ENCODE measurements at regions not wholly inside any gene's neighbourhood (a gene's known extent, or its start where the extent isn't known, plus 50 kb on each side); places are given as distances from the start of the nearest gene placed in this dataset.
A peak's percentile ranks its signal among the peaks of the same experiment; 100 is the strongest.
"Not testable (repeated sequence)": the region's sequence is repeated elsewhere in the genome, so short reads cannot be mapped to it uniquely, and the experiment has no call there.

DNA sequence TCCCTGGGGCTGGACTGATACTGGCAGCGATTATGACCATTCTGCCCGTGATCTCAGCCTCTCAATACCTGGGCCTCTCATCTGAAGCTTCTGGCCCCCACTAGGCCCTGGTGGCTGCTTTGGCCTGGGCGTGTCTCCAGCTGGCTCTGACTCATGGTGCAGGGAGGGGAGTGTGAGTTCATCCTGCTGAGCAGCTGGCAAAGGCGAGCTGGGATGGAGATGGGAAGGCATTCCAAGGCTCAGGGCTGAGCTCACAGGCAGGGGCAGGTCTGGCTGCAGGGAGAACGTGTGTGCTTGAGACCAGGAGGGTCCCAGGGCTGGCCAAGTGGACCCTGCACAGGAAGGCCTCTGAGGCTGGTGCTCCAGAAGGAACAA is 221.8 kb downstream of the TMEM121 start:
- H3K9me3 ChIP-seq (ENCODE audit: control extremely low read depth in 1 of 3, control insufficient read depth in 2 of 3, insufficient read depth in 1 of 3, low read length in 2 of 3) = no peaks in the 10 kb centered on the region
- DNase-seq = no peak
- H3K79me2 ChIP-seq (ENCODE audit: control insufficient read depth, insufficient read depth, low read length) = peaks cover 18% of the 10 kb centered on the region
- H3K4me1 ChIP-seq (ENCODE audit: control insufficient read depth in 2 of 2, insufficient read depth in 2 of 2, low read length in 2 of 2) = peaks cover 34 to 41% of the 10 kb centered on the region in 2 donors
- CTCF ChIA-PET = no interaction called here
- TF ChIP-seq EZH2 (IDR thresholded peaks at IDR 0.05; ENCODE audit: borderline replicate concordance, insufficient read depth, low read depth, low read length, poor library complexity, severe bottlenecking) = no peak
- TF ChIP-seq, protein P1, sequence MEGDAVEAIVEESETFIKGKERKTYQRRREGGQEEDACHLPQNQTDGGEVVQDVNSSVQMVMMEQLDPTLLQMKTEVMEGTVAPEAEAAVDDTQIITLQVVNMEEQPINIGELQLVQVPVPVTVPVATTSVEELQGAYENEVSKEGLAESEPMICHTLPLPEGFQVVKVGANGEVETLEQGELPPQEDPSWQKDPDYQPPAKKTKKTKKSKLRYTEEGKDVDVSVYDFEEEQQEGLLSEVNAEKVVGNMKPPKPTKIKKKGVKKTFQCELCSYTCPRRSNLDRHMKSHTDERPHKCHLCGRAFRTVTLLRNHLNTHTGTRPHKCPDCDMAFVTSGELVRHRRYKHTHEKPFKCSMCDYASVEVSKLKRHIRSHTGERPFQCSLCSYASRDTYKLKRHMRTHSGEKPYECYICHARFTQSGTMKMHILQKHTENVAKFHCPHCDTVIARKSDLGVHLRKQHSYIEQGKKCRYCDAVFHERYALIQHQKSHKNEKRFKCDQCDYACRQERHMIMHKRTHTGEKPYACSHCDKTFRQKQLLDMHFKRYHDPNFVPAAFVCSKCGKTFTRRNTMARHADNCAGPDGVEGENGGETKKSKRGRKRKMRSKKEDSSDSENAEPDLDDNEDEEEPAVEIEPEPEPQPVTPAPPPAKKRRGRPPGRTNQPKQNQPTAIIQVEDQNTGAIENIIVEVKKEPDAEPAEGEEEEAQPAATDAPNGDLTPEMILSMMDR (IDR thresholded peaks at IDR 0.05) = no peak
- Mint-ChIP-seq H3K27ac (peak overlapping the region; percentile 97), H3K4me3 (peak overlapping the region; percentile 95), H3K9me3 (ENCODE audit: insufficient read depth) (no peaks in the 10 kb centered on the region), H3K27me3 (no peaks in the 10 kb centered on the region), H3K4me1 (peaks cover 23% of the 10 kb centered on the region)
- peak overlapping the region in 1 of 2 donors; percentile 49 for H3K27ac ChIP-seq (ENCODE audit: low read length in 2 of 2)
- H4K20me1 ChIP-seq (ENCODE audit: control insufficient read depth, insufficient read depth, low read length, poor library complexity, severe bottlenecking) = no peaks in the 10 kb centered on the region
- H3K27me3 ChIP-seq (replicated peaks in 1 of 4; ENCODE audit: control extremely low read depth in 1 of 4, control insufficient read depth in 3 of 4, insufficient read depth in 4 of 4, low read length in 3 of 4) = no peaks in the 10 kb centered on the region
- WGBS (ENCODE audit: insufficient coverage) = 59% methylated on average over 4 of the region's 5 CpGs
- H3K4me3 ChIP-seq (ENCODE audit: control extremely low read depth in 1 of 5, extremely low read depth in 1 of 5, insufficient read depth in 1 of 5, low read depth in 2 of 5, low read length in 4 of 5) = peak overlapping the region in 4 of 5 experiments; percentile 33 to 56 (median 52)
- H3K36me3 ChIP-seq (replicated peaks in 1 of 2; ENCODE audit: control extremely low read depth in 1 of 2, control insufficient read depth in 1 of 2, extremely low read depth in 1 of 2, insufficient read depth in 2 of 2, low read length in 1 of 2) = peaks cover 0 to 2% of the 10 kb centered on the region in 2 experiments
- H2AFZ ChIP-seq (ENCODE audit: insufficient read depth, low read depth, low read length, poor library complexity, severe bottlenecking) = no peak overlapping the region
- POLR2A ChIA-PET = interaction anchor here (1.0 to 2.1 kb wide), 5 partner anchors 25 to 108 kb away, joined by 3 to 11 read pairs (median 4); no protein-coding TSS in a partner anchor
- peak overlapping the region; percentile 30 for H3K4me2 ChIP-seq (replicated peaks; ENCODE audit: low read depth, low read length, poor library complexity, severe bottlenecking)
- peak; percentile 66 for ATAC-seq (ENCODE audit: low read depth)
- peak overlapping the region; percentile 58 for H3K9ac ChIP-seq (ENCODE audit: low read length)
- intact Hi-C loops (cut with micrococcal nuclease) = no loop called here

DNA sequence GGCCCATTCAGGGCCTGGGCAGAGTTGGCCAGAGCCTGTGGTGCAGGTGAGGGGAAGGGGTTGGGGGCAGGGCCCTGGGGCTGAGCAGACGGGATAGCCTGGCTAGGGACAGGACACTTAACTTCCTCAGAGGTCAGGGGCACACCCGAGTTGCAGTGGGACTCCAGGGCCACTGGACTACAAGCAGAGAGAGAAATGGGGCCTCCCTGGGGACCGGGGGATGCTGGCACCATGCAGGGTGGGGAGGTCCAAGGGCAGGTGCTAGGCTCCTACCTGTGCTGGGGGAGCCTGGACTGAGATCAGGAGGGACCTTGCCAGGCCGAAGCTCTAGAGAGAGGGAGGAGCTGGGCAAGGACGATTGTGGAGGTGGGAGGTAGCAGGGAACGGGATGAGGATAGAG is 222.3 kb downstream of the TMEM121 start:
- POLR2A ChIA-PET = interaction anchor here (1.0 to 2.1 kb wide), 4 partner anchors 25 to 101 kb away, joined by 3 to 11 read pairs (median 6); no protein-coding TSS in a partner anchor
- WGBS (ENCODE audit: insufficient coverage) = 89% methylated on average over 5 of the region's 6 CpGs

DNA sequence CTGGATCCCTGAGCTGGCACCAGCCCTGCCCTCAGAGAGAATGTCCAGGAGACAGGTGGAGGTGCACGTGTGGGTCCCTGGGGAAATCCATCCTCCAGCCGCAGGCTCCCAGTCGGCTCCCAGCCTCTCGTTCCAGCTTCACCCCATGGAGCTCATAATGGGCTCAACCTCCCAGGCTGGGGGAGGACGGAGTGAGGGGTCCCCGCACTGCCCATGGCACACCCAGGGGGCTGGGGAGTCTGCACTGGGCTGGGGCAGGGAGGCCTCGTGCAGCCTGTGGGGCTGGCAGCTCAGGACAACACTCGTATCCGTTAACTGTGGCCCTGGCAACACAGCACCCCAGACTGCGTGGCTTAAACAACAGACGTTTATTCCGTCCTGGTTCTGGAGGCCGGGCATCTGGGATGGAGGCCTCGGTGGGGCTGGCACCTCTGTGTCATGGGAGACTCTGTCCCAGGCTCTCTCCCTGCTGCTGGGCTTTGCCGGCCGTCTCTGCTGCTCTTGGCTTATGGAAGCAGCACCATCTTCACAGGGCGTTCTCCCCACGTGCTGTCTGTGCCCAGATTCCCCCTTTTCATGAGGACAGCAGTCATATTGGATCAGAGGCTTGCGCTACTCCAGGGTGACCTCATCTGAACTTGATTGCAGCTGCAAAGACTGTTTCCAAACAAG is 223.6 kb downstream of the TMEM121 start:
- DNase-seq; H4K20me1 ChIP-seq (ENCODE audit: control insufficient read depth, insufficient read depth, low read length, poor library complexity, severe bottlenecking); H3K4me3 Mint-ChIP-seq; H3K27ac ChIP-seq (ENCODE audit: low read length in 2 of 2); H3K9ac ChIP-seq (ENCODE audit: low read length); H3K36me3 ChIP-seq (replicated peaks in 1 of 2; ENCODE audit: control extremely low read depth in 1 of 2, control insufficient read depth in 1 of 2, extremely low read depth in 1 of 2, insufficient read depth in 2 of 2, low read length in 1 of 2); H2AFZ ChIP-seq (ENCODE audit: insufficient read depth, low read depth, low read length, poor library complexity, severe bottlenecking); H3K4me2 ChIP-seq (replicated peaks; ENCODE audit: low read depth, low read length, poor library complexity, severe bottlenecking); H3K9me3 ChIP-seq (ENCODE audit: control extremely low read depth in 1 of 3, control insufficient read depth in 2 of 3, insufficient read depth in 1 of 3, low read length in 2 of 3); H3K4me3 ChIP-seq (ENCODE audit: control extremely low read depth in 1 of 5, extremely low read depth in 1 of 5, insufficient read depth in 1 of 5, low read depth in 2 of 5, low read length in 4 of 5); POLR2A ChIA-PET; H3K27me3 Mint-ChIP-seq; CTCF ChIA-PET; H3K27me3 ChIP-seq (replicated peaks in 1 of 4; ENCODE audit: control extremely low read depth in 1 of 4, control insufficient read depth in 3 of 4, insufficient read depth in 4 of 4, low read length in 3 of 4); intact Hi-C loops (cut with micrococcal nuclease); H3K9me3 Mint-ChIP-seq (ENCODE audit: insufficient read depth); ATAC-seq (ENCODE audit: low read depth): not testable (repeated sequence)
- WGBS (ENCODE audit: insufficient coverage) = 98% methylated on average over 6 of the region's 19 CpGs
- peaks cover 25% of the 10 kb centered on the region for H3K4me1 Mint-ChIP-seq
- H3K27ac Mint-ChIP-seq = peak overlapping the region; percentile 21
- Histone ChIP-seq H3K4me1 (ENCODE audit: control insufficient read depth in 2 of 2, insufficient read depth in 2 of 2, low read length in 2 of 2) (peaks cover 34 to 41% of the 10 kb centered on the region in 2 donors), H3K79me2 (ENCODE audit: control insufficient read depth, insufficient read depth, low read length) (peaks cover 18% of the 10 kb centered on the region)

More for the DNA sequence above, 222.3 kb downstream of the TMEM121 start:
- Mint-ChIP-seq H3K27ac (peak overlapping the region; percentile 97), H3K4me3 (peak overlapping the region; percentile 95), H3K4me1 (peaks cover 25% of the 10 kb centered on the region)
- H3K36me3 ChIP-seq (replicated peaks in 1 of 2; ENCODE audit: control extremely low read depth in 1 of 2, control insufficient read depth in 1 of 2, extremely low read depth in 1 of 2, insufficient read depth in 2 of 2, low read length in 1 of 2); H4K20me1 ChIP-seq (ENCODE audit: control insufficient read depth, insufficient read depth, low read length, poor library complexity, severe bottlenecking); H3K9me3 Mint-ChIP-seq (ENCODE audit: insufficient read depth); H2AFZ ChIP-seq (ENCODE audit: insufficient read depth, low read depth, low read length, poor library complexity, severe bottlenecking); H3K27me3 Mint-ChIP-seq; H3K9ac ChIP-seq (ENCODE audit: low read length); CTCF ChIA-PET; ATAC-seq (ENCODE audit: low read depth); H3K27ac ChIP-seq (ENCODE audit: low read length in 2 of 2); intact Hi-C loops (cut with micrococcal nuclease); H3K27me3 ChIP-seq (replicated peaks in 1 of 4; ENCODE audit: control extremely low read depth in 1 of 4, control insufficient read depth in 3 of 4, insufficient read depth in 4 of 4, low read length in 3 of 4); H3K9me3 ChIP-seq (ENCODE audit: control extremely low read depth in 1 of 3, control insufficient read depth in 2 of 3, insufficient read depth in 1 of 3, low read length in 2 of 3); DNase-seq: not testable (repeated sequence)
- Histone ChIP-seq H3K4me3 (ENCODE audit: control extremely low read depth in 1 of 5, extremely low read depth in 1 of 5, insufficient read depth in 1 of 5, low read depth in 2 of 5, low read length in 4 of 5) (peak overlapping the region in 1 of 5 experiments; percentile 19), H3K4me2 (replicated peaks; ENCODE audit: low read depth, low read length, poor library complexity, severe bottlenecking) (peak overlapping the region; percentile 9), H3K79me2 (ENCODE audit: control insufficient read depth, insufficient read depth, low read length) (peaks cover 18% of the 10 kb centered on the region), H3K4me1 (ENCODE audit: control insufficient read depth in 2 of 2, insufficient read depth in 2 of 2, low read length in 2 of 2) (peaks cover 34 to 41% of the 10 kb centered on the region in 2 donors)
